ENCODE measurements at regions not wholly inside any gene's neighbourhood (a gene's known extent, or its start where the extent isn't known, plus 50 kb on each side); places are given as distances from the start of the nearest gene placed in this dataset.
"Not testable (repeated sequence)": the region's sequence is repeated elsewhere in the genome, so short reads cannot be mapped to it uniquely, and the experiment has no call there.

DNA sequence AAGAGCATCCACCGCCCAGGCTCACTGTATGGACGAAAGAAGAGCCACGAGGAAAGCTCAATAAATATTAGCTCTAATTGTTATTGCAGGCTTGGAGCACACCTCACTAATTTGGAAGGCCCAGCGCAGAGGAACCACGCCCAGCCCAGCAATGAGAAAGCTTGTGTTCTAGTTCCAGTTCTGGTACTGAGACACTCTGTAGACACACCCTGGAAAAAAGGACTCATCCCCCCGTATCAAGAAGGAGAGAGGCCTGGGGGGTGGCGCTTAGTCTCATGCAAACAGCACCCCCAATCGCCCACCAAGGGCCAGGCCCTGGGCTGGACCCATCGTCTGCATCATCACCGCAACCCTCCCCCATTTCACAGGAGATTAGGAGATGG is 156.9 kb downstream of the BMP7 start:
- TF ChIP-seq POLR2AphosphoS5 (IDR thresholded peaks at IDR 0.05; ENCODE audit: low read depth, low read length) (no peak), TAF1 (IDR thresholded peaks at IDR 0.05; ENCODE audit: borderline replicate concordance, low read depth, low read length) (no peak), POLR2A (IDR thresholded peaks at IDR 0.05; ENCODE audit: low read depth, low read length) (no peak)
- DNase-seq (ENCODE audit: insufficient read length) (no peak), FAIRE-seq (no peak)

- not testable (repeated sequence) for DNase-seq (ENCODE audit: insufficient read length); FAIRE-seq
Measured at GRCh38 chr20:57110121-57111027, 156.1 kb downstream of the BMP7 start.

GRCh38 chr20:57111028-57111373 is 155.4 kb downstream of the BMP7 start:
- FAIRE-seq, result no peak

DNA sequence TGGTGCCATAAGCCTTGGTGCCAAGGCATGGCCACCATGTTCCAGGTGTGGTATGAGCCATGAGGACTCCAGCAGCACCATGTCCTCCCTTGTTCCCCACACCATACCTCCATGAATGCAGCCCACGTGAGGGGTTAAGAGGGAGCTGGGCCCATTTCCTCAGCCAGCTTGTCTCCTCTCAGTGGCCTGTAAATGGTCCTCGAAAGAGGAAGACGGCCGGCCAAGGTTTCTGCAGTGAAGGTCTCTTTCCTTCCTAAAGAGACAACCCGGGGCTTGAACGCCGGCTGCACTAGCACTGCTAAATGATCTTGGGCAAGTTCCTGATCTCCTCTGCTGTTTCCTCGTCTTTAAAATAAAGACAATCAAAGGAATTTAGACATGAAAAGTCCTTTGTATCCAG is 154.0 kb downstream of the BMP7 start:
- no peak for DNase-seq (ENCODE audit: insufficient read length)
- no peak for FAIRE-seq
- TF ChIP-seq TAF1 (IDR thresholded peaks at IDR 0.05; ENCODE audit: borderline replicate concordance, low read depth, low read length), result no peak
- no peak for TF ChIP-seq POLR2AphosphoS5 (IDR thresholded peaks at IDR 0.05; ENCODE audit: low read depth, low read length)
- TF ChIP-seq POLR2A (IDR thresholded peaks at IDR 0.05; ENCODE audit: low read depth, low read length), result no peak

More at GRCh38 chr20:57111028-57111373, 155.4 kb downstream of the BMP7 start:
- TF ChIP-seq POLR2A (IDR thresholded peaks at IDR 0.05; ENCODE audit: low read depth, low read length) (no peak), POLR2AphosphoS5 (IDR thresholded peaks at IDR 0.05; ENCODE audit: low read depth, low read length) (no peak), TAF1 (IDR thresholded peaks at IDR 0.05; ENCODE audit: borderline replicate concordance, low read depth, low read length) (no peak)
- DNase-seq (ENCODE audit: insufficient read length), result no peak

DNA sequence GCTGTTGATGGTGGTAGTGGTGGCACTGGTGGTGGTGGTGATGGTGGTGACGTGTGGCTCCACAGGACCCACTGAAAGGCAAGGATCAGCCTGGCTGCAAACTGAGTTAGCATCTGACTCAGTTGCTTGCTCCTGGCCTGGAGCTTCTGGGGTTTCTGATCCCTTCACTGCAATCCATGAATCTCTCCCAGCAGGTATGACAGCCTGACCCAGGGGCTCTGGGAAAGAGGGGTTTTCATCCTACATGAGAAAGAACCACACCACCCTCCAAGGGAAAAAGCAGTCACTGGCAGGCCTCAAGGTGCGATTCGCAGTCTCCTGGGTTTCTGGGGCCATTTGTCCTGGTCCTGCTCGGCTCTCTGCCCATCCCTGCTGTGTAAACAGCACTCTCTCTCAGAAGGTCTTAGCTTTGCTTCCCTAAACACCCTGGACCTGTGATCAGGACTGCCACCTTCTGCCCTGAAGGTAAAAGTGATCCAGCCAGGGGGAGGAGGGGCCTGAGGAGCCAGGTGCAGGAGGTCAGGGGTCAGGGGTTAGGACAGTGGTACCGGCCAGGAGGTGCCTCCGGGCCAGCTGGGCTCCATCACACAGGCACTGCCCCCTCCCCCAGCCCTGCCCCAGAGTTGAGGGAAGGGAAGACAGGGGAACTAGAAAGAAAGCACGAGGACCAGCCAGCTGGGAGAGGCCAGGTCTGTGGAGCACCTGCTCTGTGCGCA is 152.0 kb downstream of the BMP7 start:
- no peak for TF ChIP-seq POLR2AphosphoS5 (IDR thresholded peaks at IDR 0.05; ENCODE audit: low read depth, low read length)
- no peak for TF ChIP-seq POLR2A (IDR thresholded peaks at IDR 0.05; ENCODE audit: low read depth, low read length)
- TF ChIP-seq TAF1 (IDR thresholded peaks at IDR 0.05; ENCODE audit: borderline replicate concordance, low read depth, low read length), result no peak
- FAIRE-seq (no peak), DNase-seq (ENCODE audit: insufficient read length) (no peak)

DNA sequence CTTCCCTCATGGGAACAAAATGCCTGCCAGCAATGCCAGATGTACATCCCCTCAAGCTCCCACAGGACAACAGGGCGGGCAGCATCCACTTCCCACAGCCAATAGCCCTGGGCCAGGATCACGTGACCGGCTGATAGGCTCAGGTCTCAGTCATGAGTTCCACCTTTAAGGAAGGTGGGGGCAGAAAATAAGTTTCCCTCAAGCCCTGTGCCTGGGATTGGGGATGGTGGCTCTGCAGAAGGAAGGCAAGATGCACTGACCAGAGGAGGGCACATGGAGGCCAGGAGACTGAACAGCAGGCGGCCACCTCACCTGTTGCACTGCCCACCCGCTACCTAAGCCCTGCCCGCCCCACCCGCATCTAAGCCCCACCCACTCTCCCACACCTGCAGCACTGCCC is 149.1 kb downstream of the BMP7 start:
- TF ChIP-seq POLR2A (IDR thresholded peaks at IDR 0.05; ENCODE audit: low read depth, low read length), result no peak
- no peak for TF ChIP-seq POLR2AphosphoS5 (IDR thresholded peaks at IDR 0.05; ENCODE audit: low read depth, low read length)
- TF ChIP-seq TAF1 (IDR thresholded peaks at IDR 0.05; ENCODE audit: borderline replicate concordance, low read depth, low read length), result no peak
- DNase-seq (ENCODE audit: insufficient read length), result no peak
- FAIRE-seq, result no peak

DNA sequence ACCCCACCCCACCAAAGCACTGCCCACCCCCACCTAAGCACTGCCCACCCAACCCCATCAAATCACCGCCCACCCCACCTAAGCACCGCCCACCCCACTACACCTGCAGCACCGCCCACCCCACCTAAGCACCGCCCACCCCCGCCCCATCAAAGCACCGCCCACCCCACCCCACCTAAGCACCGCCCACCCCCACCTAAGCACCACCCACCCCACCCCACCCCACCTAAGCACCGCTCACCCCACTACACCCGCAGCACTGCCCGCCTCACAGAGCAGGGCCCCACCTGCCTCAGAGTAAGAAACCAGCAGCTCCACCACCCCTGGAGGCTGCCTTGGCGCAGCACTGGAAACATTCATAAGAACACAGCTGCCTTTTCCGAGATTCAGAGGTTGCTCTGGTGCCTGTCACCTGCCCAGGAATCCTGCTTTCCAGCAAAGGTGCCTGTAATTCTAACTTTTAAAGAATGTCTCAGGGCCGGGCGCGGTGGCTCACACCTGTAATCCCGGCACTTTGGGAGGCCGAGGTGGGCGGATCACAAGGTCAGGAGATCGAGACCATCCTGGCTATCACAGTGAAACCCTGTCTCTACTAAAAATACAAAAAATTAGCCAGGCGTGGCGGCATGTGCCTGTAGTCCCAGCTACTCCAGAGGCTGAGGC is 148.2 kb downstream of the BMP7 start:
- FAIRE-seq (no peak), DNase-seq (ENCODE audit: insufficient read length) (no peak)
- TF ChIP-seq POLR2AphosphoS5 (IDR thresholded peaks at IDR 0.05; ENCODE audit: low read depth, low read length), result no peak
